ENCODE measurements at regions not wholly inside any gene's neighbourhood (a gene's known extent, or its start where the extent isn't known, plus 50 kb on each side); places are given as distances from the start of the nearest gene placed in this dataset.
A peak's percentile ranks its signal among the peaks of the same experiment; 100 is the strongest.
"Not testable (repeated sequence)": the region's sequence is repeated elsewhere in the genome, so short reads cannot be mapped to it uniquely, and the experiment has no call there.

GRCh38 chr3:17901893-17902292 lies 159.5 kb upstream of the TBC1D5 start:
- DNase-seq (ENCODE audit: low spot score): no peak

GRCh38 chr3:17894434-17895060 lies 152.1 kb upstream of the TBC1D5 start:
- no peak for DNase-seq (ENCODE audit: low spot score)

- peak; percentile 27 for DNase-seq (ENCODE audit: low spot score)
These were observed 148.9 kb upstream of the TBC1D5 start for GRCh38 chr3:17891139-17891856.

GRCh38 chr3:17885986-17886385 lies 143.6 kb upstream of the TBC1D5 start:
- DNase-seq (ENCODE audit: low spot score): no peak

- no peak for DNase-seq (ENCODE audit: low spot score)
These were observed 140.6 kb upstream of the TBC1D5 start for GRCh38 chr3:17882981-17883380.

- no peak for DNase-seq (ENCODE audit: low spot score)
These were observed 134.9 kb upstream of the TBC1D5 start for GRCh38 chr3:17877299-17877698.

GRCh38 chr3:17874636-17875035 lies 132.2 kb upstream of the TBC1D5 start:
- peak; percentile 41 for DNase-seq (ENCODE audit: low spot score)

GRCh38 chr3:17872457-17872856 lies 130.0 kb upstream of the TBC1D5 start:
- DNase-seq (ENCODE audit: low spot score): no peak

- DNase-seq (ENCODE audit: low spot score): no peak
These were observed 123.2 kb upstream of the TBC1D5 start for GRCh38 chr3:17865631-17866030.

- no peak for DNase-seq (ENCODE audit: low spot score)
These were observed 119.0 kb upstream of the TBC1D5 start for GRCh38 chr3:17861476-17861875.

- DNase-seq (ENCODE audit: low spot score): not testable (repeated sequence)
These were observed 118.5 kb upstream of the TBC1D5 start for GRCh38 chr3:17860840-17861471.

GRCh38 chr3:17852217-17852616 lies 109.8 kb upstream of the TBC1D5 start:
- DNase-seq (ENCODE audit: low spot score): no peak

- DNase-seq (ENCODE audit: low spot score): peak; percentile 78
These were observed 108.0 kb upstream of the TBC1D5 start for GRCh38 chr3:17850448-17850847.

- no peak for DNase-seq (ENCODE audit: low spot score)
These were observed 105.7 kb upstream of the TBC1D5 start for GRCh38 chr3:17848102-17848501.

GRCh38 chr3:17847156-17847555 lies 104.7 kb upstream of the TBC1D5 start:
- no peak for DNase-seq (ENCODE audit: low spot score)

- peak; percentile 63 for DNase-seq (ENCODE audit: low spot score)
These were observed 104.0 kb upstream of the TBC1D5 start for GRCh38 chr3:17846466-17846865.

GRCh38 chr3:17845026-17845812 lies 102.8 kb upstream of the TBC1D5 start:
- DNase-seq (ENCODE audit: low spot score): peak; percentile 63

- no peak for DNase-seq (ENCODE audit: low spot score)
These were observed 101.8 kb upstream of the TBC1D5 start for GRCh38 chr3:17844236-17844635.

GRCh38 chr3:17841190-17841828 lies 98.9 kb upstream of the TBC1D5 start:
- peak; percentile 82 for DNase-seq (ENCODE audit: low spot score)

- no peak for DNase-seq (ENCODE audit: low spot score)
These were observed 98.2 kb upstream of the TBC1D5 start for GRCh38 chr3:17840651-17841050.

GRCh38 chr3:17840126-17840525 lies 97.7 kb upstream of the TBC1D5 start:
- DNase-seq (ENCODE audit: low spot score): no peak

GRCh38 chr3:17836919-17837318 lies 94.5 kb upstream of the TBC1D5 start:
- no peak for DNase-seq (ENCODE audit: low spot score)
